Neural progenitor cell (in vitro differentiated cells): ENCODE measurements at regions not wholly inside any gene's neighbourhood (a gene's known extent, or its start where the extent isn't known, plus 50 kb on each side); places are given as distances from the start of the nearest gene placed in this dataset.

Experiments used
- CTCF ChIP-seq: fragments of 200-600 bp; sonication (generic); IDR thresholded peaks from 2 replicates; pipeline ENCODE4 v1.5.1; 2017; ENCODE audit warnings: antibody characterized with exemption, mild to moderate bottlenecking
- EZH2 ChIP-seq: fragments of 200-600 bp; sonication (generic); IDR thresholded peaks from 2 replicates; pipeline ENCODE4 v1.6.1; 2017; ENCODE audit warnings: antibody characterized with exemption, mild to moderate bottlenecking, moderate library complexity
- EZH2phosphoT487 ChIP-seq: fragments of 200-600 bp; sonication (generic); IDR thresholded peaks from 2 replicates; pipeline ENCODE4 v1.6.1; 2017; ENCODE audit warnings: antibody characterized with exemption

GRCh38 chr16:6618874-6619273 is 713.8 kb upstream of the RBFOX1 start:
- TF ChIP-seq CTCF (no peak), EZH2 (no peak), EZH2phosphoT487 (no peak)
